Hepatocyte (in vitro differentiated cells): ENCODE measurements at regions not wholly inside any gene's neighbourhood (a gene's known extent, or its start where the extent isn't known, plus 50 kb on each side); places are given as distances from the start of the nearest gene placed in this dataset.
"Not testable (repeated sequence)": the region's sequence is repeated elsewhere in the genome, so short reads cannot be mapped to it uniquely, and the experiment has no call there.

Source experiments
- DNase-seq: peaks from one replicate; pipeline ENCODE4 v3.0.0-alpha.2; 2016; ENCODE audit warnings: low spot score
- H2AFZ ChIP-seq: fragments of 200-600 bp; sonication (generic); 2 replicates; pipeline ENCODE4 v1.6.0; 2016; ENCODE audit warnings: antibody characterized with exemption, mild to moderate bottlenecking
- H3K27ac ChIP-seq: fragments of 200-600 bp; sonication (generic); 2 replicates; pipeline ENCODE4 v1.5.1; 2016; ENCODE audit warnings: mild to moderate bottlenecking
- H3K27me3 ChIP-seq: fragments of 200-600 bp; sonication (generic); 2 replicates; pipeline ENCODE4 v1.6.1; 2016
- H3K36me3 ChIP-seq: fragments of 200-600 bp; sonication (generic); replicated peaks from 2 replicates; pipeline ENCODE4 v1.5.1; 2016; ENCODE audit warnings: low read depth; ENCODE audit not compliant: insufficient read depth
- H3K4me1 ChIP-seq: fragments of 200-600 bp; sonication (generic); 2 replicates; pipeline ENCODE4 v1.5.1; 2016; ENCODE audit warnings: mild to moderate bottlenecking, moderate library complexity; ENCODE audit not compliant: insufficient read depth
- H3K4me2 ChIP-seq: fragments of 200-600 bp; sonication (generic); 2 replicates; pipeline ENCODE4 v1.6.0; 2016
- H3K4me3 ChIP-seq: fragments of 200-600 bp; sonication (generic); 2 replicates; pipeline ENCODE4 v1.5.1; 2016; ENCODE audit warnings: mild to moderate bottlenecking
- H3K79me2 ChIP-seq: fragments of 200-600 bp; sonication (generic); 2 replicates; pipeline ENCODE4 v1.6.0; 2017; ENCODE audit warnings: mild to moderate bottlenecking
- H3K9me2 ChIP-seq: fragments of 200-600 bp; sonication (generic); replicated peaks from 2 replicates; pipeline ENCODE4 v1.6.0; 2017; ENCODE audit warnings: mild to moderate bottlenecking; ENCODE audit not compliant: insufficient read depth
- H3K9me3 ChIP-seq: fragments of 200-600 bp; sonication (generic); 2 replicates; pipeline ENCODE4 v1.5.1; 2016; ENCODE audit warnings: low read depth, mild to moderate bottlenecking
- H4K20me1 ChIP-seq: fragments of 200-600 bp; sonication (generic); 2 replicates; pipeline ENCODE4 v1.6.0; 2016; ENCODE audit warnings: mild to moderate bottlenecking; ENCODE audit not compliant: insufficient read depth, poor library complexity, severe bottlenecking
- EZH2 ChIP-seq: fragments of 200-600 bp; sonication (generic); IDR thresholded peaks from 2 replicates; pipeline ENCODE4 v1.6.1; 2016; ENCODE audit warnings: antibody characterized with exemption, mild to moderate bottlenecking, borderline replicate concordance
- EZH2phosphoT487 ChIP-seq: fragments of 200-600 bp; sonication (generic); IDR thresholded peaks from one replicate; pipeline ENCODE4 v1.6.1; 2018; ENCODE audit warnings: antibody characterized with exemption, mild to moderate bottlenecking, low read depth, moderate library complexity; ENCODE audit not compliant: unreplicated experiment, severe bottlenecking
- WGBS: methylation state at CpG from one replicate; pipeline ENCODE4 v1.1.6; 2016; ENCODE audit warnings: low lambda C conversion rate; ENCODE audit errors: missing lambda C conversion rate; 5-methylcytosine and 5-hydroxymethylcytosine counted together
- TF ChIP-seq, protein P1 (sequence below): fragments of 200-600 bp; sonication (generic); IDR thresholded peaks from 2 replicates; pipeline ENCODE4 v1.5.1; 2016; ENCODE audit warnings: antibody characterized with exemption, mild to moderate bottlenecking; ENCODE audit not compliant: poor library complexity

- H3K9me3 ChIP-seq, H3K9me2 ChIP-seq, H3K27me3 ChIP-seq, H4K20me1 ChIP-seq, H3K4me3 ChIP-seq, H3K36me3 ChIP-seq, H3K79me2 ChIP-seq, DNase-seq: not testable (repeated sequence)
- 71% methylated on average over 9 of the region's 9 CpGs for WGBS
- Histone ChIP-seq H2AFZ (peak overlapping the region; percentile 38), H3K4me1 (peaks cover 23% of the 10 kb centered on the region), H3K27ac (peak overlapping the region; percentile 75), H3K4me2 (peak overlapping the region; percentile 42)
Measured at GRCh38 chr10:93127642-93128215, 54.0 kb downstream of the CYP26A1 start.

GRCh38 chr10:93131986-93132385 lies 58.3 kb downstream of the CYP26A1 start:
- no peak for DNase-seq
- Histone ChIP-seq H3K4me3 (no peak overlapping the region), H3K4me1 (peaks cover 17% of the 10 kb centered on the region), H3K27ac (peak overlapping the region; percentile 49), H3K4me2 (no peak overlapping the region), H2AFZ (peak overlapping the region; percentile 26), H3K79me2 (no peaks in the 10 kb centered on the region), H4K20me1 (no peaks in the 10 kb centered on the region), H3K36me3 (no peaks in the 10 kb centered on the region), H3K27me3 (no peaks in the 10 kb centered on the region), H3K9me3 (no peaks in the 10 kb centered on the region), H3K9me2 (no peaks in the 10 kb centered on the region)
- TF ChIP-seq EZH2 (no peak), EZH2phosphoT487 (no peak)
- TF ChIP-seq, protein P1, sequence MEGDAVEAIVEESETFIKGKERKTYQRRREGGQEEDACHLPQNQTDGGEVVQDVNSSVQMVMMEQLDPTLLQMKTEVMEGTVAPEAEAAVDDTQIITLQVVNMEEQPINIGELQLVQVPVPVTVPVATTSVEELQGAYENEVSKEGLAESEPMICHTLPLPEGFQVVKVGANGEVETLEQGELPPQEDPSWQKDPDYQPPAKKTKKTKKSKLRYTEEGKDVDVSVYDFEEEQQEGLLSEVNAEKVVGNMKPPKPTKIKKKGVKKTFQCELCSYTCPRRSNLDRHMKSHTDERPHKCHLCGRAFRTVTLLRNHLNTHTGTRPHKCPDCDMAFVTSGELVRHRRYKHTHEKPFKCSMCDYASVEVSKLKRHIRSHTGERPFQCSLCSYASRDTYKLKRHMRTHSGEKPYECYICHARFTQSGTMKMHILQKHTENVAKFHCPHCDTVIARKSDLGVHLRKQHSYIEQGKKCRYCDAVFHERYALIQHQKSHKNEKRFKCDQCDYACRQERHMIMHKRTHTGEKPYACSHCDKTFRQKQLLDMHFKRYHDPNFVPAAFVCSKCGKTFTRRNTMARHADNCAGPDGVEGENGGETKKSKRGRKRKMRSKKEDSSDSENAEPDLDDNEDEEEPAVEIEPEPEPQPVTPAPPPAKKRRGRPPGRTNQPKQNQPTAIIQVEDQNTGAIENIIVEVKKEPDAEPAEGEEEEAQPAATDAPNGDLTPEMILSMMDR, result no peak
- WGBS, result 42% methylated on average over 6 of the region's 6 CpGs

GRCh38 chr10:93138113-93138870 lies 64.6 kb downstream of the CYP26A1 start:
- 81% methylated on average over 11 of the region's 11 CpGs for WGBS
- Histone ChIP-seq H3K27me3 (no peaks in the 10 kb centered on the region), H3K9me2 (no peaks in the 10 kb centered on the region), H3K4me3 (no peak overlapping the region), H3K36me3 (no peaks in the 10 kb centered on the region), H3K79me2 (no peaks in the 10 kb centered on the region), H4K20me1 (no peaks in the 10 kb centered on the region), H3K4me1 (no peaks in the 10 kb centered on the region), H3K9me3 (no peaks in the 10 kb centered on the region), H3K4me2 (no peak overlapping the region), H2AFZ (no peak overlapping the region), H3K27ac (peak overlapping the region; percentile 29)
- DNase-seq, result no peak
- TF ChIP-seq, protein P1, result no peak
- TF ChIP-seq EZH2, result no peak
- TF ChIP-seq EZH2phosphoT487, result no peak

DNA sequence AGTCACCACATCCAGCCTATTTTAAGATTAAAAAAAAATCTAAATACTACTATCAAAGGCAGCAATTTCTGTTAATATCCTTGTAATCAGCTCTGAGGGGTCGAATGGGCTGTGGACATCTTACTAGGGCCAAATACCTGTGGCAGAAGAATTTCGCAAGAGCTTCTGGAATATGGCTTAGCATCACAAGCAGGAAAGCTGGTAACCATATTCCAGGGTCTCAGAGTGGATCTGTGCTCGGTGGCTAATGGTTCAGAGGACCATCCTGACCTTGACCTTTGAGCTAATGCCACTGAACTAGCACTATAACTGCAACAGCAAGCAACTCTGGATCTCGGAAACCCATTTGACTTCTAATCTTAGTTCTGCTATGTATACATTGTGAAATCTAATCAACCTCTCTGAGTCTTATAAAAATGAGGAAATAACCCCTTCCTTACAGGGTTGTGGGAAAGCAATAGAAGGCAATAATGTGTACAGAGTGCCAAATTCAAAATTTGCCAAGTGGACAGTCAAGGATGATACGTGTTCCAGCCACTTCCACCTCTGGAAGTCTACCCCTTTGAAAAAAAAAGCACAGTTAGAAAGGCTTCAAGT lies 65.5 kb downstream of the CYP26A1 start:
- Histone ChIP-seq H2AFZ (no peak overlapping the region), H3K4me1 (no peaks in the 10 kb centered on the region), H3K27ac (no peak overlapping the region), H3K9me3 (no peaks in the 10 kb centered on the region), H3K27me3 (no peaks in the 10 kb centered on the region), H3K4me2 (no peak overlapping the region), H3K9me2 (no peaks in the 10 kb centered on the region), H4K20me1 (no peaks in the 10 kb centered on the region), H3K36me3 (no peaks in the 10 kb centered on the region), H3K4me3 (no peak overlapping the region), H3K79me2 (no peaks in the 10 kb centered on the region)
- no peak for DNase-seq
- TF ChIP-seq EZH2phosphoT487 (no peak), EZH2 (no peak)
- TF ChIP-seq, protein P1, result no peak
- WGBS, result 74% methylated on average over 5 of the region's 5 CpGs
